HepG2 (cell line): ENCODE measurements at regions not wholly inside any gene's neighbourhood (a gene's known extent, or its start where the extent isn't known, plus 50 kb on each side); places are given as distances from the start of the nearest gene placed in this dataset.
A peak's percentile ranks its signal among the peaks of the same experiment; 100 is the strongest.

Experiments used
- ATAC-seq: fragments of 200-7000 bp; cut with Tn5 transposase; 3 replicates; pipeline ENCODE4 v1.9.1; 2020; ENCODE audit warnings: mild to moderate bottlenecking, moderate library complexity
- BruUV-seq: library from RNA; stranded (reverse); fragments of 400-500 nt; replicated peaks from 2 replicates; lab custom pipeline; 2021; lab: Mats Ljungman, UMichigan
- CTCF ChIA-PET: fragments of 300-600 bp; formaldehyde crosslinking; extraction: SDS; loops from one replicate; lab custom pipeline; 2021; ENCODE audit warnings: low total read pairs, inconsistent platforms, low intra/inter-chr PET ratio; lab: Yijun Ruan, JAX
- POLR2A ChIA-PET: fragments of 350-600 bp; sonication (Branson Sonifier 250); formaldehyde crosslinking; loops from one replicate; lab custom pipeline; 2020; ENCODE audit warnings: antibody characterized with exemption, inconsistent platforms; lab: Yijun Ruan, JAX
- DNase-seq: peaks from one replicate; pipeline ENCODE4 v3.0.0-alpha.2; 2015; ENCODE audit warnings: low spot score
- FAIRE-seq: peaks from 3 replicates; lab custom pipeline; 2011; peaks lifted over from hg19 to GRCh38; lab: Jason Lieb, UNC
- H2AFZ ChIP-seq: one replicate; pipeline ENCODE4 v1.6.1; 2011; ENCODE audit warnings: low read length, inconsistent platforms
- H3K27ac ChIP-seq: fragments of 300-600 bp; 3 replicates; pipeline ENCODE4 v1.8.0; 2011; ENCODE audit warnings: mixed run types, mild to moderate bottlenecking, mixed read lengths, low read length, inconsistent platforms; ENCODE audit not compliant: insufficient read depth; ENCODE audit errors: extremely low read length
- H3K27me3 ChIP-seq, 2 experiments: fragments of 200-600 bp in 1 of 2; 2 replicates in 1 of 2; 3 replicates in 1 of 2; pipeline versions ENCODE4 v1.6.0 to v1.8.0; 2011; ENCODE audit warnings: low read length in 2 of 2, mild to moderate bottlenecking in 2 of 2, moderate library complexity in 2 of 2, inconsistent platforms in 1 of 2; ENCODE audit not compliant: insufficient read depth in 2 of 2, control insufficient read depth in 1 of 2
- H3K36me3 ChIP-seq, 2 experiments: fragments of 200-600 bp in 1 of 2; replicated peaks in 1 of 2; 2 replicates in 1 of 2; 3 replicates in 1 of 2; pipeline versions ENCODE4 v1.5.1 to v1.8.0; 2011; ENCODE audit warnings: low read length in 2 of 2, inconsistent platforms in 1 of 2; ENCODE audit not compliant: insufficient read depth in 2 of 2, control insufficient read depth in 1 of 2
- H3K4me1 ChIP-seq: 2 replicates; pipeline ENCODE4 v1.5.1; 2012; ENCODE audit warnings: low read length, inconsistent platforms; ENCODE audit not compliant: insufficient read depth
- H3K4me2 ChIP-seq: 2 replicates; pipeline ENCODE4 v1.6.0; 2011; ENCODE audit warnings: low read depth, low read length, inconsistent platforms
- H3K4me3 ChIP-seq, 3 experiments: fragments of 200-600 bp in 1 of 3; sonication (generic), shearing (Covaris generic) in 1 of 3; replicated peaks in 1 of 3; 2 replicates each; pipeline ENCODE4 v1.5.1; 2011 to 2016; ENCODE audit warnings: low read length in 3 of 3, inconsistent platforms in 2 of 3, low read depth in 2 of 3, mild to moderate bottlenecking in 2 of 3, control low read depth in 1 of 3, mixed read lengths in 1 of 3; ENCODE audit not compliant: insufficient read depth in 1 of 3
- H3K79me2 ChIP-seq: one replicate; pipeline ENCODE4 v1.6.1; 2011; ENCODE audit warnings: low read length, inconsistent platforms; ENCODE audit not compliant: insufficient read depth
- H3K9ac ChIP-seq: 2 replicates; pipeline ENCODE4 v1.6.0; 2011; ENCODE audit warnings: mild to moderate bottlenecking, low read depth, low read length, inconsistent platforms; ENCODE audit not compliant: insufficient read depth
- H3K9me3 ChIP-seq: 2 replicates; pipeline ENCODE4 v1.5.1; 2012; ENCODE audit warnings: mild to moderate bottlenecking, low read length
- H4K20me1 ChIP-seq: 2 replicates; pipeline ENCODE4 v1.6.0; 2011; ENCODE audit warnings: inconsistent platforms, mild to moderate bottlenecking, low read length, moderate library complexity; ENCODE audit not compliant: insufficient read depth
- CREB1 ChIP-seq, 2 experiments: fragments of 450-650 bp in 1 of 2; IDR thresholded peaks; 2 replicates each; pipeline ENCODE4 v1.6.1; 2016 to 2017; ENCODE audit warnings: control low read depth in 1 of 2, mild to moderate bottlenecking in 1 of 2, missing compliant biosample characterization in 1 of 2, missing genetic modification characterization in 1 of 2
- EEA1 ChIP-seq: sonication (generic); formaldehyde crosslinking; IDR thresholded peaks from 2 replicates; pipeline ENCODE4 v1.5.1; 2020; ENCODE audit warnings: mild to moderate bottlenecking, missing genetic modification reagents, borderline replicate concordance
- HNRNPL ChIP-seq: fragments of 200-400 bp; formaldehyde crosslinking; IDR thresholded peaks from 2 replicates; pipeline ENCODE4 v1.6.1; 2017; ENCODE audit warnings: mild to moderate bottlenecking, low read depth, low read length
- ISL2 ChIP-seq: sonication (generic); formaldehyde crosslinking; IDR thresholded peaks from 2 replicates; pipeline ENCODE4 v1.5.0; 2020; ENCODE audit warnings: missing genetic modification reagents
- USF2 ChIP-seq, 2 experiments: sonication (generic) in 1 of 2; formaldehyde crosslinking in 1 of 2; IDR thresholded peaks; 2 replicates each; pipeline versions ENCODE4 v1.5.1 to v1.6.1; 2011 to 2020; ENCODE audit warnings: borderline replicate concordance in 1 of 2, low read depth in 1 of 2, low read length in 1 of 2, mild to moderate bottlenecking in 1 of 2, missing genetic modification reagents in 1 of 2, moderate library complexity in 1 of 2
- ZNF3 ChIP-seq: IDR thresholded peaks from 2 replicates; pipeline ENCODE4 v1.7.0; 2017; ENCODE audit warnings: inconsistent platforms
- ZNF343 ChIP-seq: sonication (generic); formaldehyde crosslinking; IDR thresholded peaks from 2 replicates; pipeline ENCODE4 v1.4.0; 2020; ENCODE audit warnings: mild to moderate bottlenecking, missing genetic modification reagents
- WGBS: methylation state at CpG from one replicate; pipeline ENCODE4 v1.1.6; 2017; ENCODE audit warnings: low lambda C conversion rate; 5-methylcytosine and 5-hydroxymethylcytosine counted together
- in situ Hi-C: cut with HindIII; loops from 2 replicates; pipeline ENCODE4 v1.10.0; 2017; ENCODE audit warnings: low pct_unique_long_range_greater_than_20kb; ENCODE audit not compliant: extremely low pct_ligation_motif_present
- intact Hi-C: fragments of 100-400 bp; cut with micrococcal nuclease; formaldehyde crosslinking; loops from one replicate; pipeline ENCODE4 v1.10.0; 2022; ENCODE audit not compliant: unreplicated experiment
- TF ChIP-seq, protein P1 (sequence below): sonication (generic); formaldehyde crosslinking; conservative IDR thresholded peaks from 2 replicates; pipeline ENCODE4 v1.4.0; 2020; ENCODE audit warnings: missing genetic modification reagents

DNA sequence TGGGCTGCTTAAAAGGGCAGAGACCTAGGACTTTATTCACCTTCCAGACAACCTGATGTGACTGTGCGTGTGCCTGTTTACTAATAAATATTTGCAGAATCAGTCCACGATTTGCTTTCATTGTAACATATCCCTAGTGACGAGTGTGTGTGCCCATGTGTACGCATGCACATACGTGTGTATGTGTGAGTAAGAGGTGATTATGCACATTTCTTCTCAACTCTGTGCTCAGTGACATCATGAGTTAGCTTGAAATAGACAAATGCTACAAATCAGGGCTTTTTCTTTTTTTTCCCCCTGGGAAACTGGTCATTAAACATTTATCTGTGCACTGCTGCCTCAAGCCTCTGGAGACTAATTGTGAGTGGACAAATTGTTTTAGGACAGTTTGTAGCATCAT lies 242.6 kb upstream of the SOX4 start:
- Histone ChIP-seq H3K27ac (no peak overlapping the region), H2AFZ (no peak overlapping the region), H3K9me3 (no peaks in the 10 kb centered on the region), H3K79me2 (no peaks in the 10 kb centered on the region), H3K4me2 (no peak overlapping the region), H3K36me3 (no peaks in the 10 kb centered on the region), H3K4me1 (peaks cover 18% of the 10 kb centered on the region), H3K9ac (no peak overlapping the region), H4K20me1 (no peaks in the 10 kb centered on the region), H3K4me3 (no peak overlapping the region), H3K27me3 (peaks cover 0 to 4% of the 10 kb centered on the region in 2 experiments; a peak in 1 of 5 replicates)
- no TSS peak for BruUV-seq
- ChIA-PET CTCF (no interaction called here), POLR2A (no interaction called here)
- FAIRE-seq (no peak), ATAC-seq (no peak), DNase-seq (no peak)
- WGBS, result 12% methylated on average over 5 of the region's 5 CpGs
- in situ Hi-C loops (no loop called here), intact Hi-C loops (no loop called here)
- TF ChIP-seq EEA1 (CRISPR knock-in tag), result no peak
- TF ChIP-seq CREB1 (IDR thresholded peaks at IDR 0.05), result peak; percentile 59; the same call in 1 of the 2 replicates
- TF ChIP-seq CREB1 (CRISPR knock-in tag; IDR thresholded peaks at IDR 0.05), result no peak

GRCh38 chr6:21352131-21352530 lies 241.4 kb upstream of the SOX4 start:
- no peak overlapping the region for H3K4me2 ChIP-seq
- H3K9me3 ChIP-seq, result no peaks in the 10 kb centered on the region
- no peak overlapping the region for H2AFZ ChIP-seq
- H3K4me1 ChIP-seq, result peaks cover 18% of the 10 kb centered on the region
- no peak overlapping the region for H3K9ac ChIP-seq
- WGBS, result 70% methylated on average over 2 of the region's 2 CpGs
- H3K27ac ChIP-seq, result no peak overlapping the region
- no peak for FAIRE-seq
- no TSS peak for BruUV-seq
- no peak for TF ChIP-seq ISL2
- TF ChIP-seq HNRNPL, result no peak
- no peak for TF ChIP-seq ZNF343
- no peak for TF ChIP-seq ZNF3 (CRISPR knock-in tag)
- TF ChIP-seq, protein P1, sequence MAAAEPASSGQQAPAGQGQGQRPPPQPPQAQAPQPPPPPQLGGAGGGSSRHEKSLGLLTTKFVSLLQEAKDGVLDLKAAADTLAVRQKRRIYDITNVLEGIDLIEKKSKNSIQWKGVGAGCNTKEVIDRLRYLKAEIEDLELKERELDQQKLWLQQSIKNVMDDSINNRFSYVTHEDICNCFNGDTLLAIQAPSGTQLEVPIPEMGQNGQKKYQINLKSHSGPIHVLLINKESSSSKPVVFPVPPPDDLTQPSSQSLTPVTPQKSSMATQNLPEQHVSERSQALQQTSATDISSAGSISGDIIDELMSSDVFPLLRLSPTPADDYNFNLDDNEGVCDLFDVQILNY (CRISPR knock-in tag), result no peak
- TF ChIP-seq USF2 (IDR thresholded peaks at IDR 0.05; ENCODE audit: low read depth, low read length), result no peak
- no peak for TF ChIP-seq USF2 (CRISPR knock-in tag; IDR thresholded peaks at IDR 0.05; ENCODE audit: borderline replicate concordance)
- H4K20me1 ChIP-seq, result no peaks in the 10 kb centered on the region
- in situ Hi-C loops (no loop called here), intact Hi-C loops (no loop called here)
- no peaks in the 10 kb centered on the region for H3K79me2 ChIP-seq
- H3K36me3 ChIP-seq, result no peaks in the 10 kb centered on the region
- no peak overlapping the region for H3K4me3 ChIP-seq
- no peak for DNase-seq
- peaks cover 0 to 4% of the 10 kb centered on the region in 2 experiments; a peak in 1 of 5 replicates for H3K27me3 ChIP-seq
- POLR2A ChIA-PET, result no interaction called here
- no peak for ATAC-seq
- CTCF ChIA-PET, result interaction anchor here (0.6 kb wide), 1 partner anchor 20 kb away, joined by 3 read pairs; no protein-coding TSS in a partner anchor
